H9 (cell line): ENCODE measurements at regions not wholly inside any gene's neighbourhood (a gene's known extent, or its start where the extent isn't known, plus 50 kb on each side); places are given as distances from the start of the nearest gene placed in this dataset.

Experiments used
- DNase-seq: peaks from one replicate; pipeline ENCODE4 v3.0.0-alpha.2; 2017
- H2AFZ ChIP-seq: one replicate; pipeline ENCODE4 v1.6.1; 2013; ENCODE audit warnings: mild to moderate bottlenecking, low read length, control low read depth, moderate library complexity
- H2AK5ac ChIP-seq: 2 replicates; pipeline ENCODE4 v1.6.1; 2013; ENCODE audit warnings: low read length, control low read depth, mixed read lengths; ENCODE audit not compliant: insufficient read length
- H2BK120ac ChIP-seq: one replicate; pipeline ENCODE4 v1.6.1; 2013; ENCODE audit warnings: low read depth, mild to moderate bottlenecking, low read length, control low read depth, inconsistent platforms; ENCODE audit not compliant: poor library complexity, severe bottlenecking
- H2BK12ac ChIP-seq: 2 replicates; pipeline ENCODE4 v1.6.1; 2013; ENCODE audit warnings: low read length, control low read depth, mixed read lengths, low read depth; ENCODE audit not compliant: insufficient read length
- H2BK15ac ChIP-seq: 2 replicates; pipeline ENCODE4 v1.6.1; 2013; ENCODE audit warnings: low read depth, low read length, control low read depth
- H2BK20ac ChIP-seq: one replicate; pipeline ENCODE4 v1.6.1; 2013; ENCODE audit warnings: low read depth, mild to moderate bottlenecking, low read length, control low read depth, inconsistent platforms; ENCODE audit not compliant: poor library complexity, severe bottlenecking
- H2BK5ac ChIP-seq: 2 replicates; pipeline ENCODE4 v1.6.1; 2013; ENCODE audit warnings: low read length, control low read depth, mixed read lengths; ENCODE audit not compliant: insufficient read length
- H3K14ac ChIP-seq: 2 replicates; pipeline ENCODE4 v1.6.1; 2013; ENCODE audit warnings: low read length, control low read depth; ENCODE audit not compliant: insufficient read depth
- H3K18ac ChIP-seq: 2 replicates; pipeline ENCODE4 v1.6.1; 2013; ENCODE audit warnings: low read depth, mild to moderate bottlenecking, mixed read lengths, low read length, control low read depth; ENCODE audit not compliant: insufficient read length
- H3K23ac ChIP-seq: 2 replicates; pipeline ENCODE4 v1.6.1; 2013; ENCODE audit warnings: low read length, control low read depth, mixed read lengths, low read depth; ENCODE audit not compliant: insufficient read length
- H3K23me2 ChIP-seq: 2 replicates; pipeline ENCODE4 v1.6.1; 2013; ENCODE audit warnings: low read depth, mild to moderate bottlenecking, mixed read lengths, low read length, control low read depth; ENCODE audit not compliant: insufficient read length, poor library complexity, severe bottlenecking
- H3K27ac ChIP-seq: 2 replicates; pipeline ENCODE4 v1.5.1; 2013; ENCODE audit warnings: low read length, control low read depth, mixed read lengths, low read depth; ENCODE audit not compliant: insufficient read length
- H3K27me3 ChIP-seq: 2 replicates; pipeline ENCODE4 v1.6.1; 2013; ENCODE audit warnings: low read length, control low read depth, inconsistent platforms; ENCODE audit not compliant: insufficient read depth
- H3K4ac ChIP-seq: 2 replicates; pipeline ENCODE4 v1.6.1; 2013; ENCODE audit warnings: low read depth, mild to moderate bottlenecking, control low read depth, inconsistent platforms, low read length, moderate library complexity
- H3K4me1 ChIP-seq: 2 replicates; pipeline ENCODE4 v1.6.1; 2013; ENCODE audit warnings: low read length, control low read depth, inconsistent platforms; ENCODE audit not compliant: insufficient read depth
- H3K4me2 ChIP-seq: 2 replicates; pipeline ENCODE4 v1.6.1; 2013; ENCODE audit warnings: low read length, control low read depth, mixed read lengths; ENCODE audit not compliant: insufficient read length, insufficient read depth
- H3K56ac ChIP-seq: 2 replicates; pipeline ENCODE4 v1.6.1; 2013; ENCODE audit warnings: low read depth, mild to moderate bottlenecking, mixed read lengths, low read length, control low read depth; ENCODE audit not compliant: insufficient read length
- H3K79me1 ChIP-seq: 2 replicates; pipeline ENCODE4 v1.6.1; 2013; ENCODE audit warnings: low read depth, mild to moderate bottlenecking, moderate library complexity, low read length, control low read depth, inconsistent platforms; ENCODE audit not compliant: insufficient read depth, poor library complexity, severe bottlenecking
- H3K79me2 ChIP-seq: 2 replicates; pipeline ENCODE4 v1.6.1; 2013; ENCODE audit warnings: low read length, control low read depth, inconsistent platforms; ENCODE audit not compliant: insufficient read depth
- H3K9ac ChIP-seq: 2 replicates; pipeline ENCODE4 v1.6.1; 2013; ENCODE audit warnings: low read length, control low read depth, mixed read lengths; ENCODE audit not compliant: insufficient read length; ENCODE audit errors: extremely low read depth
- H3K9me3 ChIP-seq: one replicate; pipeline ENCODE4 v1.6.1; 2013; ENCODE audit warnings: low read depth, low read length, inconsistent platforms; ENCODE audit not compliant: control insufficient read depth
- H3T11ph ChIP-seq: one replicate; pipeline ENCODE4 v1.6.1; 2013; ENCODE audit warnings: mild to moderate bottlenecking, low read length, control low read depth, inconsistent platforms
- H4K20me1 ChIP-seq: one replicate; pipeline ENCODE4 v1.6.1; 2013; ENCODE audit not compliant: control insufficient read depth, insufficient read length, insufficient read depth
- H4K5ac ChIP-seq: 2 replicates; pipeline ENCODE4 v1.6.1; 2013; ENCODE audit warnings: low read depth, mild to moderate bottlenecking, mixed read lengths, low read length, control low read depth; ENCODE audit not compliant: insufficient read length
- H4K8ac ChIP-seq: replicated peaks from 2 replicates; pipeline ENCODE4 v1.6.1; 2013; ENCODE audit warnings: low read length, control low read depth, mixed read lengths, low read depth; ENCODE audit not compliant: insufficient read length
- H4K91ac ChIP-seq: 2 replicates; pipeline ENCODE4 v1.6.1; 2013; ENCODE audit warnings: low read depth, mild to moderate bottlenecking, moderate library complexity, mixed read lengths, low read length, control low read depth; ENCODE audit not compliant: insufficient read length
- H3K27ac Mint-ChIP-seq, 3 experiments: 2 replicates in 2 of 3; 3 replicates in 1 of 3; pipeline ENCODE4 v1.8.0; 2020 to 2021; ENCODE audit warnings: mixed read lengths in 3 of 3, mild to moderate bottlenecking in 1 of 3, moderate library complexity in 1 of 3
- H3K27me3 Mint-ChIP-seq: 2 replicates; pipeline ENCODE4 v1.8.0; 2021; ENCODE audit warnings: low read depth, mild to moderate bottlenecking, moderate library complexity, mixed read lengths
- H3K36me3 Mint-ChIP-seq, 3 experiments: 2 replicates in 2 of 3; 3 replicates in 1 of 3; pipeline ENCODE4 v1.8.0; 2020 to 2021; ENCODE audit warnings: low read depth in 3 of 3, mixed read lengths in 3 of 3; ENCODE audit not compliant: insufficient read depth in 1 of 3
- H3K4me1 Mint-ChIP-seq, 2 experiments: 2 replicates each; pipeline ENCODE4 v1.8.0; 2020; ENCODE audit warnings: mixed read lengths in 2 of 2
- H3K4me3 Mint-ChIP-seq, 2 experiments: 2 replicates in 1 of 2; 3 replicates in 1 of 2; pipeline ENCODE4 v1.8.0; 2020 to 2021; ENCODE audit warnings: mild to moderate bottlenecking in 2 of 2, mixed read lengths in 2 of 2, moderate library complexity in 1 of 2
- H3K9me3 Mint-ChIP-seq, 2 experiments: 2 replicates in 1 of 2; 3 replicates in 1 of 2; pipeline ENCODE4 v1.8.0; 2020; ENCODE audit warnings: mild to moderate bottlenecking in 2 of 2, mixed read lengths in 2 of 2, moderate library complexity in 1 of 2
- CTCF ChIP-seq: fragments of 200-600 bp; sonication (generic); conservative IDR thresholded peaks from 3 replicates; pipeline ENCODE4 v1.8.0; 2021; ENCODE audit warnings: antibody characterized with exemption, mild to moderate bottlenecking
- WGBS: extraction: QIAGEN DNeasy Blood & Tissue Kit; methylation state at CpG from one replicate; pipeline ENCODE4 v1.1.7; 2013; ENCODE audit warnings: missing lambda C conversion rate, low lambda C conversion rate, mixed read lengths; ENCODE audit not compliant: insufficient read length; ENCODE audit errors: extremely low coverage; 5-methylcytosine and 5-hydroxymethylcytosine counted together

DNA sequence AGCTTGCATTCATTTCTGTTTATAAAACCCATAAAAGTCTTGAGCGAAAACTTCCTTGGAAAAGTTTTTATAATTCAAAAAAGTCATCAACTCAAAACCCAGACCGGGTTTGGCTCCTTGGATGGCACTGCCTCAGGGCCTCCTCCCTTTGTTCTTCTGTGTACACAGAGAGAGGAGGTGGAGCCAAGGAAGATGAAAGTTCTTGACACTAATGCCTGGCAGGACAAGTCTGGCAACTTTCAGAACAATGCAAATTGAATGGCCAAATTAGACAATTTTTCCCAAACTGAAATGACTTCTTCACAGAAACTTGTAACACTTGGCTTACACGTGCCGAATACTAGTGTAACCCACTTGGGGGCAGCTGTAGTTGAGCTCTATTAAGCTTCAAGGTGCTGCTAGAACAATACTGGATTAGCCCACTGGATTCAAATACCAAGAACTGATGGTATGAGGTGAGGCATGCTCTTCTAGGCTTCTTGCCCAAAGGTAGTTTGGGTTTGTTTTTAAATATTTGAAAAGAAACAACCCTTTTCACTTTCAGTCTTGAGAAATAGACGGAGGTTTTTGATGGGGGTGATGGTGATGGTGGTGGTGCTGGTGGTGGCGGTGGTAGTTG lies 86.6 kb upstream of the FRMD6 start:
- TF ChIP-seq CTCF = no peak
- H3K9ac ChIP-seq = no peak overlapping the region

More for the DNA sequence above, 86.6 kb upstream of the FRMD6 start:
- no peak overlapping the region for H3K56ac ChIP-seq
- H3K14ac ChIP-seq = no peak overlapping the region
- H2AK5ac ChIP-seq = no peak overlapping the region
- no peak overlapping the region for H3K27ac ChIP-seq
- H3K23ac ChIP-seq = no peak overlapping the region
- WGBS = no CpG with 5 or more reads among the region's 6 CpGs
- H3K27me3 ChIP-seq = no peaks in the 10 kb centered on the region
- no peaks in the 10 kb centered on the region for H4K20me1 ChIP-seq
- peaks cover 3% of the 10 kb centered on the region; the same call in 1 of the 2 replicates for H3K4me1 ChIP-seq
- no peak overlapping the region for H4K5ac ChIP-seq
- no peaks in the 10 kb centered on the region for H3K9me3 ChIP-seq
- Mint-ChIP-seq H3K36me3 (peaks cover 0 to 5% (median 0%) of the 10 kb centered on the region in 3 experiments; a peak in 1 of 7 replicates), H3K4me3 (no peak overlapping the region), H3K9me3 (0 out of 5 replicates have a peak, but pooled peaks cover 0 to 3% of the 10 kb centered on the region in 2 experiments), H3K4me1 (peaks cover 23 to 30% of the 10 kb centered on the region in 2 experiments), H3K27ac (no peak overlapping the region), H3K27me3 (no peaks in the 10 kb centered on the region)
- H3K79me1 ChIP-seq = no peaks in the 10 kb centered on the region
- H3K18ac ChIP-seq = no peak overlapping the region
- no peak overlapping the region for H2BK5ac ChIP-seq
- no peak overlapping the region for H4K8ac ChIP-seq
- H2AFZ ChIP-seq = no peak overlapping the region
- no peak overlapping the region for H4K91ac ChIP-seq
- H2BK12ac ChIP-seq = no peak overlapping the region
- H3K23me2 ChIP-seq = no peaks in the 10 kb centered on the region
- H3K4me2 ChIP-seq = no peak overlapping the region
- no peak overlapping the region for H2BK20ac ChIP-seq
- H3K79me2 ChIP-seq = no peaks in the 10 kb centered on the region
- H3K4ac ChIP-seq = no peak overlapping the region
- DNase-seq = no peak
- H3T11ph ChIP-seq = no peak overlapping the region
- H2BK15ac ChIP-seq = no peak overlapping the region
- no peak overlapping the region for H2BK120ac ChIP-seq
